ENCODE measurements at regions not wholly inside any gene's neighbourhood (a gene's known extent, or its start where the extent isn't known, plus 50 kb on each side); places are given as distances from the start of the nearest gene placed in this dataset.

GRCh38 chr18:43992741-43993140 is 687.9 kb upstream of the SETBP1 start:
- no peak overlapping the region for H3K4me2 ChIP-seq (ENCODE audit: low read length)
- H3K79me1 ChIP-seq (ENCODE audit: low read length) = no peaks in the 10 kb centered on the region
- no peaks in the 10 kb centered on the region for H3K36me3 ChIP-seq (ENCODE audit: control insufficient read depth in 1 of 2, insufficient read depth in 2 of 2, low read length in 2 of 2)
- H3K27me3 ChIP-seq (ENCODE audit: insufficient read depth, low read length) = no peaks in the 10 kb centered on the region
- no peak overlapping the region for H4K12ac ChIP-seq (ENCODE audit: low read depth, low read length)
- WGBS (ENCODE audit: extremely low coverage, insufficient coverage, insufficient read length) = no CpG with 5 or more reads among the region's 1 CpG
- no peak overlapping the region for H3K23ac ChIP-seq (ENCODE audit: low read length)
- H2BK120ac ChIP-seq (ENCODE audit: insufficient read depth, low read length, poor library complexity) = no peak overlapping the region
- H3K27ac ChIP-seq (ENCODE audit: low read depth, low read length) = no peak overlapping the region
- no peaks in the 10 kb centered on the region for H3K4me1 ChIP-seq (ENCODE audit: control insufficient read depth in 1 of 2, insufficient read depth in 2 of 2, low read length in 2 of 2)
- no peak overlapping the region for H2AFZ ChIP-seq (ENCODE audit: insufficient read depth, low read length, poor library complexity)
- no peak overlapping the region for H4K91ac ChIP-seq (ENCODE audit: low read depth, low read length)
- no peak overlapping the region for H3K14ac ChIP-seq (ENCODE audit: low read length)
- H4K8ac ChIP-seq (ENCODE audit: low read depth, low read length) = no peak overlapping the region
- H3K79me2 ChIP-seq (ENCODE audit: control insufficient read depth, insufficient read depth, low read length, poor library complexity) = no peaks in the 10 kb centered on the region
- no peak for DNase-seq
- no peak overlapping the region for H3K9ac ChIP-seq (ENCODE audit: low read length)
- H3K18ac ChIP-seq (ENCODE audit: low read length) = no peak overlapping the region
- H2AK5ac ChIP-seq (ENCODE audit: low read length) = no peak overlapping the region
- H3K4me3 ChIP-seq (ENCODE audit: low read depth, low read length) = no peak overlapping the region
- H2BK5ac ChIP-seq (ENCODE audit: low read depth, low read length, poor library complexity) = no peak overlapping the region
- no peak overlapping the region for H3K4ac ChIP-seq (ENCODE audit: low read depth, low read length)
- no peaks in the 10 kb centered on the region for H3K9me3 ChIP-seq (ENCODE audit: insufficient read depth, low read depth, low read length)
- H2BK12ac ChIP-seq (ENCODE audit: low read length) = no peak overlapping the region

GRCh38 chr18:43994381-43994780 is 686.3 kb upstream of the SETBP1 start:
- no peaks in the 10 kb centered on the region for H3K79me1 ChIP-seq (ENCODE audit: low read length)

DNA sequence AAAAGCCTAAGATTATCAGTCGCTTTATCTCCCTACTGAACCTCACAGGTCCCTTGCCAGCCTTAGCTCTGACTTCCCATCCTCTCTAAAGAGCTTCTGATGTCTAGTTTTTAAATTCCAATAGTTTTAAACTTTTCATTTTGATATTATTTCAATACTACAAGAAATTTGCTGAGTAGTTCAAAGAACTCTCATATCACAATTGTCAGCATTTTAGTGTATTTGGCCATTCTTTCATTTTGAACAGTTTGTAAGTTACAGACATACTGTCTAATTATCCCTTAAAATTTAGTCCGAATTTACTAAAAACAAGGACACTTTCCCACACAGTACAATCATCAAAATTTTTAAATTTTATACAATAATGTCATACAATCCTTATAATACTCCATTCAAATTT is 666.8 kb upstream of the SETBP1 start:
- no peak overlapping the region for H4K8ac ChIP-seq (ENCODE audit: low read depth, low read length)
- DNase-seq = no peak
- no peak overlapping the region for H3K14ac ChIP-seq (ENCODE audit: low read length)
- no peaks in the 10 kb centered on the region for H3K79me2 ChIP-seq (ENCODE audit: control insufficient read depth, insufficient read depth, low read length, poor library complexity)
- no peak overlapping the region for H2AFZ ChIP-seq (ENCODE audit: insufficient read depth, low read length, poor library complexity)
- H3K4me2 ChIP-seq (ENCODE audit: low read length) = no peak overlapping the region
- H3K4ac ChIP-seq (ENCODE audit: low read depth, low read length) = no peak overlapping the region
- H2BK120ac ChIP-seq (ENCODE audit: insufficient read depth, low read length, poor library complexity) = no peak overlapping the region
- H3K23ac ChIP-seq (ENCODE audit: low read length) = no peak overlapping the region
- no peak overlapping the region for H2BK12ac ChIP-seq (ENCODE audit: low read length)
- H3K4me3 ChIP-seq (ENCODE audit: low read depth, low read length) = no peak overlapping the region
- no peak overlapping the region for H4K91ac ChIP-seq (ENCODE audit: low read depth, low read length)
- H3K36me3 ChIP-seq (ENCODE audit: control insufficient read depth in 1 of 2, insufficient read depth in 2 of 2, low read length in 2 of 2) = no peaks in the 10 kb centered on the region
- H3K18ac ChIP-seq (ENCODE audit: low read length) = no peak overlapping the region
- H3K27me3 ChIP-seq (ENCODE audit: insufficient read depth, low read length) = no peaks in the 10 kb centered on the region
- no peaks in the 10 kb centered on the region for H3K79me1 ChIP-seq (ENCODE audit: low read length)
- H4K12ac ChIP-seq (ENCODE audit: low read depth, low read length) = no peak overlapping the region
- H2BK5ac ChIP-seq (ENCODE audit: low read depth, low read length, poor library complexity) = no peak overlapping the region
- no peaks in the 10 kb centered on the region for H3K4me1 ChIP-seq (ENCODE audit: control insufficient read depth in 1 of 2, insufficient read depth in 2 of 2, low read length in 2 of 2)
- H3K9me3 ChIP-seq (ENCODE audit: insufficient read depth, low read depth, low read length) = no peaks in the 10 kb centered on the region
- no peak overlapping the region for H3K27ac ChIP-seq (ENCODE audit: low read depth, low read length)
- no peak overlapping the region for H3K9ac ChIP-seq (ENCODE audit: low read length)
- no peak overlapping the region for H2AK5ac ChIP-seq (ENCODE audit: low read length)
- WGBS (ENCODE audit: extremely low coverage, insufficient coverage, insufficient read length) = no CpG with 5 or more reads among the region's 2 CpGs

More at GRCh38 chr18:43994381-43994780, 686.3 kb upstream of the SETBP1 start:
- H3K36me3 ChIP-seq (ENCODE audit: control insufficient read depth in 1 of 2, insufficient read depth in 2 of 2, low read length in 2 of 2) = no peaks in the 10 kb centered on the region
- H3K4me3 ChIP-seq (ENCODE audit: low read depth, low read length) = no peak overlapping the region
- H3K4ac ChIP-seq (ENCODE audit: low read depth, low read length) = no peak overlapping the region
- no peak overlapping the region for H4K12ac ChIP-seq (ENCODE audit: low read depth, low read length)
- H2AK5ac ChIP-seq (ENCODE audit: low read length) = no peak overlapping the region
- H3K9ac ChIP-seq (ENCODE audit: low read length) = no peak overlapping the region
- no peak overlapping the region for H3K18ac ChIP-seq (ENCODE audit: low read length)
- H3K14ac ChIP-seq (ENCODE audit: low read length) = no peak overlapping the region
- no peak overlapping the region for H2AFZ ChIP-seq (ENCODE audit: insufficient read depth, low read length, poor library complexity)
- H3K9me3 ChIP-seq (ENCODE audit: insufficient read depth, low read depth, low read length) = no peaks in the 10 kb centered on the region
- H3K27me3 ChIP-seq (ENCODE audit: insufficient read depth, low read length) = no peaks in the 10 kb centered on the region
- H3K27ac ChIP-seq (ENCODE audit: low read depth, low read length) = no peak overlapping the region
- no peak overlapping the region for H3K23ac ChIP-seq (ENCODE audit: low read length)
- no peak overlapping the region for H2BK5ac ChIP-seq (ENCODE audit: low read depth, low read length, poor library complexity)
- no CpG with 5 or more reads among the region's 4 CpGs for WGBS (ENCODE audit: extremely low coverage, insufficient coverage, insufficient read length)
- no peaks in the 10 kb centered on the region for H3K79me2 ChIP-seq (ENCODE audit: control insufficient read depth, insufficient read depth, low read length, poor library complexity)
- no peak overlapping the region for H4K8ac ChIP-seq (ENCODE audit: low read depth, low read length)
- no peak overlapping the region for H2BK120ac ChIP-seq (ENCODE audit: insufficient read depth, low read length, poor library complexity)
- no peaks in the 10 kb centered on the region for H3K4me1 ChIP-seq (ENCODE audit: control insufficient read depth in 1 of 2, insufficient read depth in 2 of 2, low read length in 2 of 2)
- H3K4me2 ChIP-seq (ENCODE audit: low read length) = no peak overlapping the region
- no peak overlapping the region for H2BK12ac ChIP-seq (ENCODE audit: low read length)
- no peak for DNase-seq
- no peak overlapping the region for H4K91ac ChIP-seq (ENCODE audit: low read depth, low read length)

DNA sequence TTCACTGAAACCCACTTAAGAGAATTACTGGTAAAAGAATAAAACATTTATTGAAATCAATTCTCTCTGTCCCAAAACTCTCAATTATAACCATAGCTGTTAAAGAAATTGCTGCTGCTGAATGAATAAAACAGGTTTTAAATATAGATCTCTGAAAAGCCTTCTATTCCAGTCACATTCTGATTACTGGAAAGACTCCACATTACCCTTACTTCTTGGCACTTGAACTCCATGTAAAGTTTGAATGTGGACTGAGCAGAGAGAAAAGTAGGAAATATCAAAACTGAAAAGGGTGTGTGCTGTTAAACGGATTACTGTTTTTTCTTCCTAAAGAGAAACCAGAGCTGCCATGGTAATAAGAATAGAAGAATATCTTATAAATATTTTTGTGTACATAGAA is 655.3 kb upstream of the SETBP1 start:
- Histone ChIP-seq H3K4me2 (ENCODE audit: low read length) (no peak overlapping the region), H2BK120ac (ENCODE audit: insufficient read depth, low read length, poor library complexity) (no peak overlapping the region), H3K4me3 (ENCODE audit: low read depth, low read length) (no peak overlapping the region), H4K91ac (ENCODE audit: low read depth, low read length) (no peak overlapping the region), H3K23ac (ENCODE audit: low read length) (no peak overlapping the region), H4K12ac (ENCODE audit: low read depth, low read length) (no peak overlapping the region), H2BK12ac (ENCODE audit: low read length) (no peak overlapping the region), H3K18ac (ENCODE audit: low read length) (no peak overlapping the region), H3K4me1 (ENCODE audit: control insufficient read depth in 1 of 2, insufficient read depth in 2 of 2, low read length in 2 of 2) (no peaks in the 10 kb centered on the region), H2AK5ac (ENCODE audit: low read length) (no peak overlapping the region), H3K27me3 (ENCODE audit: insufficient read depth, low read length) (no peaks in the 10 kb centered on the region), H4K8ac (ENCODE audit: low read depth, low read length) (no peak overlapping the region), H3K27ac (ENCODE audit: low read depth, low read length) (no peak overlapping the region), H2BK5ac (ENCODE audit: low read depth, low read length, poor library complexity) (no peak overlapping the region), H2AFZ (ENCODE audit: insufficient read depth, low read length, poor library complexity) (no peak overlapping the region), H3K36me3 (ENCODE audit: control insufficient read depth in 1 of 2, insufficient read depth in 2 of 2, low read length in 2 of 2) (no peaks in the 10 kb centered on the region), H3K79me1 (ENCODE audit: low read length) (no peaks in the 10 kb centered on the region), H3K9me3 (ENCODE audit: insufficient read depth, low read depth, low read length) (peaks cover 2% of the 10 kb centered on the region), H3K14ac (ENCODE audit: low read length) (no peak overlapping the region), H3K9ac (ENCODE audit: low read length) (no peak overlapping the region), H3K4ac (ENCODE audit: low read depth, low read length) (no peak overlapping the region), H3K79me2 (ENCODE audit: control insufficient read depth, insufficient read depth, low read length, poor library complexity) (no peaks in the 10 kb centered on the region)
- DNase-seq = no peak
- WGBS (ENCODE audit: extremely low coverage, insufficient coverage, insufficient read length) = no CpG with 5 or more reads among the region's 1 CpG

All from trophoblast cell (in vitro differentiated cells and primary cell).